HEK293 (cell line): ENCODE measurements at regions not wholly inside any gene's neighbourhood (a gene's known extent, or its start where the extent isn't known, plus 50 kb on each side); places are given as distances from the start of the nearest gene placed in this dataset.

Source experiments
- CTCF ChIA-PET: fragments of 350-600 bp; formaldehyde crosslinking; extraction: SDS; loops from one replicate; lab custom pipeline; 2021; ENCODE audit warnings: antibody characterized with exemption; lab: Yijun Ruan, JAX
- POLR2A ChIA-PET: fragments of 300-600 bp; formaldehyde crosslinking; extraction: SDS; loops from one replicate; lab custom pipeline; 2020; ENCODE audit warnings: antibody characterized with exemption, inconsistent platforms; lab: Yijun Ruan, JAX
- H3K27ac ChIP-seq: fragments of 200-500 bp; sonication (Bioruptor generic); 2 replicates; pipeline ENCODE4 v1.5.1; 2014; ENCODE audit warnings: low read depth, low read length, control low read depth, inconsistent platforms; ENCODE audit errors: extremely low read depth
- H3K36me3 ChIP-seq, 2 experiments: fragments of 200-500 bp in 1 of 2; sonication (Bioruptor generic) in 1 of 2; 1 replicate in 1 of 2; 2 replicates in 1 of 2; pipeline ENCODE4 v1.5.1; 2014 to 2017; ENCODE audit warnings: inconsistent platforms in 2 of 2, low read length in 2 of 2; ENCODE audit not compliant: control insufficient read depth in 2 of 2, insufficient read depth in 1 of 2
- H3K4me1 ChIP-seq: fragments of 200-500 bp; sonication (Bioruptor generic); 2 replicates; pipeline ENCODE4 v1.5.1; 2014; ENCODE audit warnings: mild to moderate bottlenecking, low read length, inconsistent platforms; ENCODE audit not compliant: control insufficient read depth, insufficient read depth
- H3K4me3 ChIP-seq: 2 replicates; pipeline ENCODE4 v1.5.1; 2011; ENCODE audit warnings: low read depth, mild to moderate bottlenecking, control low read depth, low read length, moderate library complexity
- H3K9me3 ChIP-seq: fragments of 200-500 bp; sonication (Bioruptor generic); 2 replicates; pipeline ENCODE4 v1.5.1; 2014; ENCODE audit warnings: low read depth, low read length, inconsistent platforms; ENCODE audit not compliant: control insufficient read depth, insufficient read depth
- ATF2 ChIP-seq: fragments of 450-650 bp; formaldehyde crosslinking; IDR thresholded peaks from 2 replicates; pipeline ENCODE4 v1.5.1; 2016; ENCODE audit warnings: missing biosample characterization, missing genetic modification characterization, low read depth
- BCL11B ChIP-seq: fragments of 450-650 bp; formaldehyde crosslinking; IDR thresholded peaks from 2 replicates; pipeline ENCODE4 v1.5.1; 2016; ENCODE audit warnings: low read depth, missing biosample characterization, missing genetic modification characterization
- CTCF ChIP-seq: fragments of 450-650 bp; formaldehyde crosslinking; IDR thresholded peaks from 2 replicates; pipeline ENCODE4 v1.5.1; 2016; ENCODE audit warnings: missing biosample characterization, missing genetic modification characterization
- EGR2 ChIP-seq: fragments of 450-650 bp; formaldehyde crosslinking; IDR thresholded peaks from 2 replicates; pipeline ENCODE4 v1.5.1; 2016; ENCODE audit warnings: low read depth, missing biosample characterization, missing genetic modification characterization
- GLI4 ChIP-seq: fragments of 450-650 bp; formaldehyde crosslinking; IDR thresholded peaks from 2 replicates; pipeline ENCODE4 v1.5.1; 2016; ENCODE audit warnings: missing biosample characterization, missing genetic modification characterization
- INSM2 ChIP-seq: fragments of 450-650 bp; formaldehyde crosslinking; IDR thresholded peaks from 2 replicates; pipeline ENCODE4 v1.5.1; 2016; ENCODE audit warnings: missing biosample characterization, missing genetic modification characterization
- OSR2 ChIP-seq: fragments of 450-650 bp; formaldehyde crosslinking; IDR thresholded peaks from 2 replicates; pipeline ENCODE4 v1.5.1; 2016; ENCODE audit warnings: missing biosample characterization, missing genetic modification characterization
- PBX3 ChIP-seq: sonication (generic); formaldehyde crosslinking; IDR thresholded peaks from 2 replicates; pipeline ENCODE4 v1.8.1; 2022; ENCODE audit warnings: mild to moderate bottlenecking, moderate library complexity, missing genetic modification reagents
- SCRT1 ChIP-seq: fragments of 450-650 bp; formaldehyde crosslinking; IDR thresholded peaks from 2 replicates; pipeline ENCODE4 v1.5.1; 2016; ENCODE audit warnings: missing biosample characterization, missing genetic modification characterization, borderline replicate concordance
- SCRT2 ChIP-seq: fragments of 450-650 bp; formaldehyde crosslinking; IDR thresholded peaks from 2 replicates; pipeline ENCODE4 v1.5.1; 2016; ENCODE audit warnings: missing biosample characterization, missing genetic modification characterization
- ZBTB11 ChIP-seq: fragments of 450-650 bp; formaldehyde crosslinking; conservative IDR thresholded peaks from 2 replicates; pipeline ENCODE4 v1.5.1; 2016; ENCODE audit warnings: low read depth, missing biosample characterization, missing genetic modification characterization
- ZNF394 ChIP-seq: fragments of 450-650 bp; formaldehyde crosslinking; IDR thresholded peaks from 2 replicates; pipeline ENCODE4 v1.5.1; 2016; ENCODE audit warnings: missing biosample characterization, missing genetic modification characterization, mild to moderate bottlenecking, moderate library complexity, borderline replicate concordance
- ZNF473 ChIP-seq: fragments of 450-650 bp; formaldehyde crosslinking; IDR thresholded peaks from 2 replicates; pipeline ENCODE4 v1.5.1; 2017; ENCODE audit warnings: missing biosample characterization, missing genetic modification characterization
- ZNF549 ChIP-seq: fragments of 450-650 bp; IDR thresholded peaks from 2 replicates; pipeline ENCODE4 v1.5.1; 2018; ENCODE audit warnings: missing biosample characterization, missing genetic modification characterization, mild to moderate bottlenecking, inconsistent platforms, moderate library complexity
- ZNF571 ChIP-seq: fragments of 450-650 bp; formaldehyde crosslinking; IDR thresholded peaks from 2 replicates; pipeline ENCODE4 v1.5.0; 2017; ENCODE audit warnings: missing biosample characterization, missing genetic modification characterization
- ZNF621 ChIP-seq: fragments of 450-650 bp; formaldehyde crosslinking; IDR thresholded peaks from 2 replicates; pipeline ENCODE4 v1.5.1; 2017; ENCODE audit warnings: missing biosample characterization, missing genetic modification characterization
- ZNF677 ChIP-seq: fragments of 450-650 bp; IDR thresholded peaks from 2 replicates; pipeline ENCODE4 v1.5.0; 2018; ENCODE audit warnings: missing biosample characterization, mild to moderate bottlenecking, missing genetic modification characterization, moderate library complexity
- ZNF76 ChIP-seq: fragments of 450-650 bp; formaldehyde crosslinking; IDR thresholded peaks from 2 replicates; pipeline ENCODE4; 2016; ENCODE audit warnings: low read depth, missing biosample characterization, missing genetic modification characterization, borderline replicate concordance

GRCh38 chr13:111633401-111633800, 313.0 kb downstream of the TEX29 start (continued):
- peak; percentile 64 for TF ChIP-seq SCRT1 (tag by site-specific recombination)
- TF ChIP-seq ZNF76 (tag by site-specific recombination), result no peak
- TF ChIP-seq SCRT2 (tag by site-specific recombination), result peak; percentile 88
- TF ChIP-seq CTCF (tag by site-specific recombination), result no peak
- no peak for TF ChIP-seq GLI4 (tag by site-specific recombination)

GRCh38 chr13:111634410-111634809, 314.0 kb downstream of the TEX29 start:
- TF ChIP-seq INSM2, result no peak
- no peak for TF ChIP-seq ZNF473 (tag by site-specific recombination)
- TF ChIP-seq ZNF571 (tag by site-specific recombination), result no peak
- TF ChIP-seq ZBTB11, result no peak
- no peak for TF ChIP-seq ZNF677 (tag by site-specific recombination)
- no peak for TF ChIP-seq PBX3 (CRISPR knock-in tag)
- TF ChIP-seq ZNF621 (tag by site-specific recombination), result no peak
- TF ChIP-seq BCL11B (tag by site-specific recombination), result no peak
- TF ChIP-seq ATF2 (tag by site-specific recombination), result no peak
- no peak for TF ChIP-seq ZNF549 (tag by site-specific recombination)
- no peak for TF ChIP-seq EGR2 (tag by site-specific recombination)
- TF ChIP-seq OSR2 (tag by site-specific recombination), result no peak
- no peak for TF ChIP-seq SCRT1 (tag by site-specific recombination)
- no peak for TF ChIP-seq ZNF394
- Histone ChIP-seq H3K4me1 (no peaks in the 10 kb centered on the region), H3K36me3 (no peaks in the 10 kb centered on the region), H3K9me3 (no peaks in the 10 kb centered on the region), H3K4me3 (no peak overlapping the region), H3K27ac (no peak overlapping the region)
- CTCF ChIA-PET, result no interaction called here
- POLR2A ChIA-PET, result no interaction called here
